Skeletal muscle cell (primary cell): ENCODE measurements at regions not wholly inside any gene's neighbourhood (a gene's known extent, or its start where the extent isn't known, plus 50 kb on each side); places are given as distances from the start of the nearest gene placed in this dataset.
"Not testable (repeated sequence)": the region's sequence is repeated elsewhere in the genome, so short reads cannot be mapped to it uniquely, and the experiment has no call there.

Experiments
- DNase-seq: peaks from one replicate; pipeline ENCODE4 v3.0.0-alpha.2; 2010; ENCODE audit warnings: low read depth
- H3K4me3 ChIP-seq: 2 replicates; pipeline ENCODE4 v1.5.1; 2011; ENCODE audit warnings: low read depth, mild to moderate bottlenecking, control low read depth, low read length, moderate library complexity

DNA sequence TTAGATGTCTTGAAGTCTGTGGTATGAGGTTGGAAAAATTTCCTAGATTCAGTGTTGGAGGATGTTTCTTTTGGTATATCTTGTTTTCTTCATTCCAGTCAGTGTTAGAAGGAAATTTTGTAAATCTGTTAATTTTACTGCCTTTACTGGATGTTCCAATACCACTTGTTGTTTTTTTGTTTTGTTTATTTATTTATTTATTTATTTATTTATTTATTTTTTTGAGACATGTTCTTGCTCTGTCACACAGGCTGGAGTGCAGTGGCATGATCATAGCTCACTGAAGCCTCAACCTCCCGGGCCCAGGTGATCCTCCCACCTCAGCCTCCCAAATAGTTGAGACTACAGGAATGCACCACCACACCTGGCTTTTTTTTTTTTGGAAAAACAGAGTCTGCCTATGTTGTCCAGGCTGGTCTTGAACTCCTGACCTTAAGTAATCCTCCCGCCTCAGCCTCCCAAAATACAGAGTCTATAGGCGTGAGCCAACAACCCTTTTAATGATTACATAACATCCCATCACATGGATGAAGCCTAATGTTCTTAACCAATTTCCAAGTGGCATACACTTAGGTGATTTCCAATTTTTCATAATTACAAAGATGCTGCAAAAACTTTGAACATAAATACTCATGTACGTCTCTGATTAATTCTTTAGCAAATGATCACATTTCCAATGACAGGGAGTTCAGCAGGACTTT is 52.8 kb upstream of the WAC start:
- H3K4me3 ChIP-seq: no peak overlapping the region
- no peak for DNase-seq

DNA sequence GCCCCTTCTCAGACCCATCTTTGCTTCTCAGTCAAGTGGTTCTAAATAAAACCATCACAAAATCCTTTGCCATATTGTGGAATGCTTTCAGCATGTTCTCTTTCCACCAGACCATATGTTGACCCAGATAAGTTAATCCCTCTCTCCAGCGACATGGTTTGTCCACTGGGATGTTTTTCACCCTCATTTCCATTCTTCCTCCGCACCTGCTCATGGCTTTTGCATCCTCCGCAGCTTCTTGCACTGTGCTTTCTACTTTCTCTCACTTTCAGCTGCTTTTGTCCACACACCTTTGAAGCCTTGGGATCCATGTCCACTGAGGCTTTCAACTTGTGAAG is 52.3 kb upstream of the WAC start:
- DNase-seq: no peak
- no peak overlapping the region for H3K4me3 ChIP-seq

GRCh38 chr10:28481346-28481745 is 51.6 kb upstream of the WAC start:
- not testable (repeated sequence) for DNase-seq

GRCh38 chr10:28481968-28482367 is 51.0 kb upstream of the WAC start:
- no peak overlapping the region for H3K4me3 ChIP-seq
- DNase-seq: no peak

More at GRCh38 chr10:28481346-28481745, 51.6 kb upstream of the WAC start:
- not testable (repeated sequence) for H3K4me3 ChIP-seq
